ENCODE measurements at regions not wholly inside any gene's neighbourhood (a gene's known extent, or its start where the extent isn't known, plus 50 kb on each side); places are given as distances from the start of the nearest gene placed in this dataset.

DNA sequence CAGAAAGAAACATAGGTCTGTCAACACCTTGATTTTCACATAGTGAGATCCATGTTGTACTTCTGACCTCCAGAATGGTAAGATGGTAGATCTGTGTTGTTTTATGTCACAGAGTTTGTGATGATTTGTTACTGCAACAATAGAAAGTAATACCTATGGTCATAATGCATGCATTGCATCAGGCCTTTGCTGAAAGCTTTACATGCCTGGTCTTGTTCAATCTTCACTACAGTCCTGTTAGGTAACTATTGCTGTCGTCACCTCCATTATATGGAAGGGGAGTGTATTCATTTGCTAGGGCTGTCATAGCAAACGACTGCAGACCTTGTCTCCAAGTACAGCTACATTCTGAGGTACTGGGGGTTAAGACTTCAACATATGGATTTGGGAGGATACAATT lies 243.5 kb downstream of the ANAPC1 start:
- H3K36me3 Mint-ChIP-seq (ENCODE audit: low read depth), result no peaks in the 10 kb centered on the region
- H3K27me3 Mint-ChIP-seq (ENCODE audit: insufficient read depth), result peaks cover 31% of the 10 kb centered on the region
- H3K27ac Mint-ChIP-seq, result no peak overlapping the region
- no peak overlapping the region for H3K4me3 Mint-ChIP-seq
- peaks cover 10% of the 10 kb centered on the region; the same call in 1 of the 2 replicates for H3K9me3 Mint-ChIP-seq
- TF ChIP-seq, protein P1, sequence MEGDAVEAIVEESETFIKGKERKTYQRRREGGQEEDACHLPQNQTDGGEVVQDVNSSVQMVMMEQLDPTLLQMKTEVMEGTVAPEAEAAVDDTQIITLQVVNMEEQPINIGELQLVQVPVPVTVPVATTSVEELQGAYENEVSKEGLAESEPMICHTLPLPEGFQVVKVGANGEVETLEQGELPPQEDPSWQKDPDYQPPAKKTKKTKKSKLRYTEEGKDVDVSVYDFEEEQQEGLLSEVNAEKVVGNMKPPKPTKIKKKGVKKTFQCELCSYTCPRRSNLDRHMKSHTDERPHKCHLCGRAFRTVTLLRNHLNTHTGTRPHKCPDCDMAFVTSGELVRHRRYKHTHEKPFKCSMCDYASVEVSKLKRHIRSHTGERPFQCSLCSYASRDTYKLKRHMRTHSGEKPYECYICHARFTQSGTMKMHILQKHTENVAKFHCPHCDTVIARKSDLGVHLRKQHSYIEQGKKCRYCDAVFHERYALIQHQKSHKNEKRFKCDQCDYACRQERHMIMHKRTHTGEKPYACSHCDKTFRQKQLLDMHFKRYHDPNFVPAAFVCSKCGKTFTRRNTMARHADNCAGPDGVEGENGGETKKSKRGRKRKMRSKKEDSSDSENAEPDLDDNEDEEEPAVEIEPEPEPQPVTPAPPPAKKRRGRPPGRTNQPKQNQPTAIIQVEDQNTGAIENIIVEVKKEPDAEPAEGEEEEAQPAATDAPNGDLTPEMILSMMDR (IDR thresholded peaks at IDR 0.05), result no peak
- no peaks in the 10 kb centered on the region for H3K4me1 Mint-ChIP-seq (ENCODE audit: low read depth)
- DNase-seq, result no peak

DNA sequence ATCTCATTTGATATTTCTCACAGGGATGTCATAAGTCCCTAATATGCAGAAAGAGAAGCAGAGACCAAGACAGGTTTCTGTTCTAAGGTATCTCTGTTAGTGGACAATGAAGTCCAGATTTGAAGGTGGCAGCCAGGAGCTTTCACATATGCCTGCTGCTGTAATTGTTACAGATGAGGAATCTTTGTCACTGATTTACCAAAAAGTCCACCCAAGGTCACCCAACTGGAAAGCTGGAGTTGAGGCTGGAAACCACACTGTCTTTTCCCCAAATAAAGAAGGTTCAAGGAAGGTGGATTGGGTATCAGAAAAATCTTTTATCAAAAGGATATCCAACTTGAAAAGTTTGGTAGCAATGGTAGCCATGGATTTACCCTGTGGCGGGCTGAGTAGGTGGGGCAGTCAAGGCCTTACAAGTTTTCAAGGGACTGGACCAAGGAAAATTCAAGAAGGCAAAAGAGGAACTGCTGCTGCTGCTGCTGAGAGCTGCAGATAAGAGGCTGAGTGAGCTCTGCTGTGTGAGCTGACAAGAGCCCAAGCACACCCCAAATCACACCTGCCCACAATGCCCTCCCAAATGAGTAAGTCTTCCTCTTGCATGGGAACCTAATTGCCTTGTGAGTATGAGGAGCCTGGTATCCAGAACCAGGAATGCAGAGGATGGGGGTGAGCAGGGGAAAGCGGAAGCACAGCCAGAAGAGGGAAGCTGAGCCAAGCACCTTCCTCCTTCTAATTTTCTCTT lies 241.2 kb downstream of the ANAPC1 start:
- H3K36me3 Mint-ChIP-seq (ENCODE audit: low read depth), result peaks cover 14% of the 10 kb centered on the region
- H3K4me1 Mint-ChIP-seq (ENCODE audit: low read depth), result no peaks in the 10 kb centered on the region
- H3K27ac Mint-ChIP-seq, result no peak overlapping the region
- no peak for DNase-seq
- peaks cover 27% of the 10 kb centered on the region for H3K27me3 Mint-ChIP-seq (ENCODE audit: insufficient read depth)
- peaks cover 17% of the 10 kb centered on the region for H3K9me3 Mint-ChIP-seq
- no peak overlapping the region for H3K4me3 Mint-ChIP-seq
- TF ChIP-seq, protein P1 (IDR thresholded peaks at IDR 0.05), result no peak

DNA sequence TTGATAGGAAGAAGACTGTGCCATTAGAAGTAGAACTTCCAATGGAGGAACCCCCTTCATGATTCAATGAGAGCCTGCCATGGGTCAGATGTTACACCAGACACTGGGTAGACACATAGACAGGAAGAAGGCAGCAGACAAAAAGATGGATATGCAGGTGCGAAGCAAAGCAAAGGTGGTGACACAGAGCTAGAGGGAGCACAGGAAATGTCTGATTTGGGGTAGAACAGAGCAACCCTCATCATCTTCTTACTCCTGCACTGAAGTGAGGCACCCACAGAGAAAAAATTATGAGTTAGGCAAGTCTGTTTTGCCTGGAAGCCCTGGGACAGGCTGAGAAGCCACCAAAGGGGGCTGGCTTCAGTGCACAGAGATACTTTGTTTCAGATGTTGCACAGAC lies 240.2 kb downstream of the ANAPC1 start:
- DNase-seq, result no peak
- peaks cover 14% of the 10 kb centered on the region for H3K36me3 Mint-ChIP-seq (ENCODE audit: low read depth)
- TF ChIP-seq, protein P1 (IDR thresholded peaks at IDR 0.05), result no peak
- H3K4me1 Mint-ChIP-seq (ENCODE audit: low read depth), result no peaks in the 10 kb centered on the region
- no peak overlapping the region for H3K27ac Mint-ChIP-seq
- H3K9me3 Mint-ChIP-seq, result peaks cover 17% of the 10 kb centered on the region
- H3K27me3 Mint-ChIP-seq (ENCODE audit: insufficient read depth), result peaks cover 22% of the 10 kb centered on the region
- no peak overlapping the region for H3K4me3 Mint-ChIP-seq

DNA sequence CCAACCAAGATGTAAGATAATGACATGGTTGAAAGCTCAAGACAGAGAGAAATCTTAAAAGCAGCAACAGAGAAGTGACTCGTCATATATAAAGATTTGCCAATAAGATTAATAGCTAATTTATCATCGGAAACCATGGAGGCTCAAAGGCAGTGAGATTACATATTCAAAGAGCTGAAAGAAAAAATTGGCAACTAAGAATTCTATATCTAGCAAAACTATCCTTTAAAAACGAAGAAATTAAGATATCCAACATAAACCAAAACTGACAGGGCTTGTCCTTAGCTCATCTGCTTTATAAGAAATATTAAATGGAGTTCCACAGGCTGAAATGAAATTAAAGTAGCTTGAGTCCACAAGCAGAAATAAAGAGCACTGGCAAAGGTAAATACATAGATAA lies 236.6 kb downstream of the ANAPC1 start:
- Mint-ChIP-seq H3K36me3 (ENCODE audit: low read depth) (peaks cover 14% of the 10 kb centered on the region), H3K4me3 (no peak overlapping the region), H3K27ac (no peak overlapping the region), H3K27me3 (ENCODE audit: insufficient read depth) (peaks cover 16% of the 10 kb centered on the region), H3K4me1 (ENCODE audit: low read depth) (no peaks in the 10 kb centered on the region), H3K9me3 (peaks cover 17% of the 10 kb centered on the region)
- TF ChIP-seq, protein P1 (IDR thresholded peaks at IDR 0.05), result no peak
- DNase-seq, result no peak

DNA sequence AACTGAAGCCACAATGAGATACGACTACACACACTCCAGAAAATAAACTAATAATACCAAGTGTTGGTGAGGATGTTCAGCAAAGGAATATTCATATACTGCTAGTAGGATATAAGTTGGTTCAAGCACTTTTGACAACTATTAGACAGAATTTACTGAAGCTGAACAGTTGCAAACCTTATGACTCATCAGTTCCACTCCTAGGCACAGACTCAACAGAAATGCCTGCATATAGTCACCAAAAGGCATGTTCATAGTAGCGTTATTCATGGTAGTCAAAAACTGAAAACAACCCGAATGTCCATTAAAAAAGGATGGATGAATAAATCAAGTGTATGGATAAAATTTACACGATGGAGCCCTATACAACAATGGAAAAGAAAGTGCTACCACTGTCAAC lies 232.0 kb downstream of the ANAPC1 start:
- TF ChIP-seq, protein P1 (IDR thresholded peaks at IDR 0.05), result no peak
- DNase-seq, result no peak
- Mint-ChIP-seq H3K9me3 (peaks cover 7% of the 10 kb centered on the region), H3K27me3 (ENCODE audit: insufficient read depth) (peaks cover 7% of the 10 kb centered on the region; the same call in 1 of the 2 replicates), H3K27ac (no peak overlapping the region), H3K36me3 (ENCODE audit: low read depth) (peaks cover 5% of the 10 kb centered on the region), H3K4me1 (ENCODE audit: low read depth) (no peaks in the 10 kb centered on the region), H3K4me3 (no peak overlapping the region)
